ENCODE measurements at regions not wholly inside any gene's neighbourhood (a gene's known extent, or its start where the extent isn't known, plus 50 kb on each side); places are given as distances from the start of the nearest gene placed in this dataset.

- CTCF ChIA-PET (ENCODE audit: partially characterized antibody): interaction anchor here (0.9 to 2.3 kb wide), 2 partner anchors 11 to 289 kb away, joined by 3 to 6 read pairs; no protein-coding TSS in a partner anchor
Observed at GRCh38 chr9:87087197-87087596, 139.9 kb upstream of the GAS1 start.

More at GRCh38 chr9:87087197-87087596, 139.9 kb upstream of the GAS1 start:
- FAIRE-seq: no peak
- H3K18ac ChIP-seq (ENCODE audit: extremely low read depth, low read length): no peak overlapping the region
- no peak overlapping the region for H2BK12ac ChIP-seq (ENCODE audit: low read depth, low read length)
- no peak overlapping the region for H3K4ac ChIP-seq (replicated peaks; ENCODE audit: insufficient read length, low read depth, low read length)
- H3K9me3 ChIP-seq (ENCODE audit: insufficient read depth in 2 of 2, low read depth in 1 of 2, low read length in 1 of 2): no peaks in the 10 kb centered on the region
- POLR2A ChIA-PET (ENCODE audit: partially characterized antibody): no interaction called here
- no peak for TF ChIP-seq JUN (IDR thresholded peaks at IDR 0.05; ENCODE audit: low read depth, low read length)
- no peak for TF ChIP-seq TBP (IDR thresholded peaks at IDR 0.05; ENCODE audit: low read depth, low read length)
- TF ChIP-seq, protein P1, sequence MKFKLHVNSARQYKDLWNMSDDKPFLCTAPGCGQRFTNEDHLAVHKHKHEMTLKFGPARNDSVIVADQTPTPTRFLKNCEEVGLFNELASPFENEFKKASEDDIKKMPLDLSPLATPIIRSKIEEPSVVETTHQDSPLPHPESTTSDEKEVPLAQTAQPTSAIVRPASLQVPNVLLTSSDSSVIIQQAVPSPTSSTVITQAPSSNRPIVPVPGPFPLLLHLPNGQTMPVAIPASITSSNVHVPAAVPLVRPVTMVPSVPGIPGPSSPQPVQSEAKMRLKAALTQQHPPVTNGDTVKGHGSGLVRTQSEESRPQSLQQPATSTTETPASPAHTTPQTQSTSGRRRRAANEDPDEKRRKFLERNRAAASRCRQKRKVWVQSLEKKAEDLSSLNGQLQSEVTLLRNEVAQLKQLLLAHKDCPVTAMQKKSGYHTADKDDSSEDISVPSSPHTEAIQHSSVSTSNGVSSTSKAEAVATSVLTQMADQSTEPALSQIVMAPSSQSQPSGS (IDR thresholded peaks at IDR 0.05; ENCODE audit: low read length): no peak
- TF ChIP-seq MAFK (IDR thresholded peaks at IDR 0.05; ENCODE audit: low read depth, low read length): no peak
- H2BK15ac ChIP-seq (ENCODE audit: low read length): no peak overlapping the region
- H4K91ac ChIP-seq (replicated peaks; ENCODE audit: insufficient read length, low read length): no peak overlapping the region
- no peak overlapping the region for H4K5ac ChIP-seq (ENCODE audit: insufficient read length, low read depth, low read length)
- no peak overlapping the region for H3K27ac ChIP-seq (ENCODE audit: low read depth, low read length)
- H2BK120ac ChIP-seq (replicated peaks; ENCODE audit: low read depth, low read length): no peak overlapping the region
- no peak overlapping the region for H3K4me2 ChIP-seq (ENCODE audit: insufficient read depth in 1 of 2, low read depth in 2 of 2, low read length in 2 of 2)
- H4K20me1 ChIP-seq (replicated peaks in 1 of 2; ENCODE audit: control insufficient read depth in 1 of 2, insufficient read depth in 2 of 2, low read length in 2 of 2): no peaks in the 10 kb centered on the region
- no peaks in the 10 kb centered on the region for H3K79me2 ChIP-seq (ENCODE audit: control insufficient read depth in 1 of 2, insufficient read depth in 2 of 2, low read length in 2 of 2)
- H3K56ac ChIP-seq (replicated peaks; ENCODE audit: insufficient read length, low read depth, low read length): no peak overlapping the region
- H3K23ac ChIP-seq (ENCODE audit: insufficient read length): no peak overlapping the region
- DNase-seq (ENCODE audit: low read depth in 1 of 2, low spot score in 2 of 2): no peak
- H2BK5ac ChIP-seq (ENCODE audit: low read depth, low read length): no peak overlapping the region
- no peaks in the 10 kb centered on the region for H3K4me1 ChIP-seq (replicated peaks in 1 of 4; ENCODE audit: control insufficient read depth in 3 of 4, insufficient read depth in 4 of 4, low read length in 3 of 4)
- H3K9ac ChIP-seq (replicated peaks in 1 of 4; ENCODE audit: extremely low read depth in 1 of 4, low read depth in 3 of 4, low read length in 3 of 4): no peak overlapping the region
- H3K23me2 ChIP-seq (ENCODE audit: low read depth, low read length): no peaks in the 10 kb centered on the region
- no peaks in the 10 kb centered on the region for H3K27me3 ChIP-seq (replicated peaks in 1 of 4; ENCODE audit: control insufficient read depth in 3 of 4, extremely low read depth in 1 of 4, insufficient read depth in 3 of 4, low read length in 3 of 4)
- H2AFZ ChIP-seq (ENCODE audit: low read length): no peak overlapping the region
- no peak overlapping the region for H3K14ac ChIP-seq (ENCODE audit: insufficient read length)
- no peaks in the 10 kb centered on the region for H3K79me1 ChIP-seq (ENCODE audit: low read depth, low read length)
- H3K4me3 ChIP-seq (ENCODE audit: extremely low read depth in 1 of 4, insufficient read depth in 2 of 4, low read depth in 3 of 4, low read length in 4 of 4): no peak overlapping the region
- H3K36me3 ChIP-seq (ENCODE audit: control insufficient read depth in 2 of 4, insufficient read depth in 4 of 4, low read length in 3 of 4): no peaks in the 10 kb centered on the region
- no peak overlapping the region for H2BK20ac ChIP-seq (ENCODE audit: low read length)
- no peak overlapping the region for H2AK5ac ChIP-seq (ENCODE audit: low read depth, low read length)
- no peak overlapping the region for H4K8ac ChIP-seq (ENCODE audit: extremely low read depth, insufficient read depth, low read length)
